Chondrocyte (in vitro differentiated cells): ENCODE measurements at regions not wholly inside any gene's neighbourhood (a gene's known extent, or its start where the extent isn't known, plus 50 kb on each side); places are given as distances from the start of the nearest gene placed in this dataset.

Experiments
- DNase-seq: peaks from one replicate; pipeline ENCODE4 v3.0.0; 2021; ENCODE audit warnings: mixed read lengths, low spot score
- H3K27ac Mint-ChIP-seq: one replicate; pipeline ENCODE4 v1.8.0; 2021; ENCODE audit warnings: mild to moderate bottlenecking, moderate library complexity, mixed read lengths; ENCODE audit not compliant: unreplicated experiment
- H3K27me3 Mint-ChIP-seq: 2 replicates; pipeline ENCODE4 v1.8.0; 2021; ENCODE audit warnings: low read depth, mixed read lengths
- H3K36me3 Mint-ChIP-seq: 2 replicates; pipeline ENCODE4 v1.8.0; 2021; ENCODE audit warnings: low read depth, mixed read lengths
- H3K4me1 Mint-ChIP-seq: 2 replicates; pipeline ENCODE4 v1.8.0; 2021; ENCODE audit warnings: low read depth, mild to moderate bottlenecking, mixed read lengths
- H3K4me3 Mint-ChIP-seq: one replicate; pipeline ENCODE4 v1.8.0; 2021; ENCODE audit warnings: mild to moderate bottlenecking, moderate library complexity, mixed read lengths; ENCODE audit not compliant: unreplicated experiment
- H3K9me3 Mint-ChIP-seq: 2 replicates; pipeline ENCODE4 v1.8.0; 2021; ENCODE audit warnings: low read depth, mixed read lengths
- TF ChIP-seq, protein P1 (sequence below): fragments of 200-600 bp; sonication (generic); IDR thresholded peaks from 2 replicates; pipeline ENCODE4 v1.5.0; 2021; ENCODE audit warnings: antibody characterized with exemption, mild to moderate bottlenecking, moderate library complexity

DNA sequence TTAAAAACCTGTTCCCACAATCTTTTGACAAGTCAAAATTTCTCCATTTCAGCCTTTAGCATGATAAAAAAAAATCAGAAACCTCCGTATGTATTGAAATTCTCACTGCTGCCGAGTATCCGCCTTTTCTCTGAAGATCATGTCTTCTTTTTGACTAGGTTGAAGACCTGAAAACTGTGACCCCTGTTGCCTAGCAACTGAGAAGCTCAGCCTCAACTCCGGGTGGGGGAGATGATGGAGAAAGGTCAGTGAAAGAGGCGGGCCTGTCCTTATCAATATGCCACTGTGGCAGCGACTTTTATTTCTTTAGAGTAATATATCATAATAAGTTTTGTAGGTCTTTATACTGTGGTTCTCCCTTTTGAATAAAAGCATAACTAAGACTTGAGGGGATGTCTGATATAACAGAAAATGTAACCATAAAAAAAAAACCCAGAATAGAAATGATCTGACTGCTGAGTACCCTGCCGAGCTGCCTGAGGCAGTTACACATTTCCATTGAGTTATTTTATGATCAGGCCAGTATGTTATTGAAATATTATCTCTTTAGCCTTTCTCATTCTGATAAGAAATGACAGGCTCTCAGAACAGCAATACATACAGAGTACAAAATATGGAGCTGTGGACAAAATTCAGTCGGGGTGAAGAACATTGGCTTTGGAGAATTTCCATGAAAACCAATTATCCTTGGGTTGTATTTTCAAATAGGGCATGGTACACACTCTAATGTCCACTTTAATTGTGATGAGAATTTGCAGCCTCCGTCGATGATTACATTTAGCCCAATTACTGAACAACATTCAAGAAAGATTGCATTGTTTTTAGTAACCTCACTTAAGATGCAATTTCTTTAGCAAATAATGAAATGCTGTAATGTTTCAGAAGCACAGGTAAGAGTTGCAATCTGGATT, 136.7 kb upstream of the EEF1E1 start:
- no peaks in the 10 kb centered on the region for H3K36me3 Mint-ChIP-seq
- TF ChIP-seq, protein P1, sequence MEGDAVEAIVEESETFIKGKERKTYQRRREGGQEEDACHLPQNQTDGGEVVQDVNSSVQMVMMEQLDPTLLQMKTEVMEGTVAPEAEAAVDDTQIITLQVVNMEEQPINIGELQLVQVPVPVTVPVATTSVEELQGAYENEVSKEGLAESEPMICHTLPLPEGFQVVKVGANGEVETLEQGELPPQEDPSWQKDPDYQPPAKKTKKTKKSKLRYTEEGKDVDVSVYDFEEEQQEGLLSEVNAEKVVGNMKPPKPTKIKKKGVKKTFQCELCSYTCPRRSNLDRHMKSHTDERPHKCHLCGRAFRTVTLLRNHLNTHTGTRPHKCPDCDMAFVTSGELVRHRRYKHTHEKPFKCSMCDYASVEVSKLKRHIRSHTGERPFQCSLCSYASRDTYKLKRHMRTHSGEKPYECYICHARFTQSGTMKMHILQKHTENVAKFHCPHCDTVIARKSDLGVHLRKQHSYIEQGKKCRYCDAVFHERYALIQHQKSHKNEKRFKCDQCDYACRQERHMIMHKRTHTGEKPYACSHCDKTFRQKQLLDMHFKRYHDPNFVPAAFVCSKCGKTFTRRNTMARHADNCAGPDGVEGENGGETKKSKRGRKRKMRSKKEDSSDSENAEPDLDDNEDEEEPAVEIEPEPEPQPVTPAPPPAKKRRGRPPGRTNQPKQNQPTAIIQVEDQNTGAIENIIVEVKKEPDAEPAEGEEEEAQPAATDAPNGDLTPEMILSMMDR = no peak
- H3K27me3 Mint-ChIP-seq = peaks cover 5% of the 10 kb centered on the region
- H3K9me3 Mint-ChIP-seq = no peaks in the 10 kb centered on the region
- no peak overlapping the region for H3K4me3 Mint-ChIP-seq
- no peak for DNase-seq
- H3K27ac Mint-ChIP-seq = no peak overlapping the region
- H3K4me1 Mint-ChIP-seq = peaks cover 8% of the 10 kb centered on the region

DNA sequence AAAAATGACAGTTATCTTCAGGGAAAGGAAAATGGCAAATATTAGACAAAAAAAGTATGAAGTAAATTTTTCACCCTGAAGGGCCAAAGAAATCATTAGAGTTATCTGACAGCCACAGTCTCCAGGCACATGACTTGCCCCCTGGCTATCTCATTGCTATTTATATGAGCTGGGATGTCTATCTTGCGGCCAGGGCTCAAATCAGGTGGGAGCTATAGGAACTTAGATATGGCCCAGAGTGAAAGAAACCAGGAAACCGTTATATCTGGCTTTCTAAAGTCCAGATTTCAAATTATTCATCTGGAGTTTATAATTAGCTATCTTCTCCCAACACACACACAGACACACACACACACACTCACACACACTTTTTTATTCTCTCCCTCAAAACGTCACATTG, 135.3 kb upstream of the EEF1E1 start:
- Mint-ChIP-seq H3K4me1 (peaks cover 4% of the 10 kb centered on the region), H3K4me3 (no peak overlapping the region), H3K9me3 (no peaks in the 10 kb centered on the region), H3K36me3 (no peaks in the 10 kb centered on the region), H3K27ac (no peak overlapping the region), H3K27me3 (peaks cover 5% of the 10 kb centered on the region)
- no peak for DNase-seq
- TF ChIP-seq, protein P1 = no peak

DNA sequence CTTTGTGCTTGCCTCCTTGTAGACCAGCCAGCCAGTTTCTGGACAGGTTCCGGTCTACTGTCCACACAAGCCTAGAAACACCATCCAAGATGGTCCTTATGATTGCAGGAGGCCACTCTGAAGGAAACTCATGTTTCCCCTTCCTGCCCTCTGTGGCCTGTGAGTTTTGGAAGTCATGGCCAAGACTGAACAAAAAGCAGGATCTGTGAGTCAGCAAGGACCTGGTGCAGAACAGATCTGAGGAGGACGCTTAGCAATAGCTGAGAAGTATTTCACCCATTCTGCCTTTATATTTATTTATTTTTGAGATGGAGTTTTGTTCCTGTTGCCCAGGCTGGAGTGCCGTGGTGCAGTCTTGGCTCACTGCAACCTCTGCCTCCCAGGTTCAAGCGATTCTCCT, 134.6 kb upstream of the EEF1E1 start:
- Mint-ChIP-seq H3K36me3 (no peaks in the 10 kb centered on the region), H3K4me1 (peaks cover 4% of the 10 kb centered on the region), H3K27ac (no peak overlapping the region), H3K27me3 (peaks cover 5% of the 10 kb centered on the region), H3K4me3 (no peak overlapping the region), H3K9me3 (no peaks in the 10 kb centered on the region)
- TF ChIP-seq, protein P1 = no peak
- DNase-seq = no peak

DNA sequence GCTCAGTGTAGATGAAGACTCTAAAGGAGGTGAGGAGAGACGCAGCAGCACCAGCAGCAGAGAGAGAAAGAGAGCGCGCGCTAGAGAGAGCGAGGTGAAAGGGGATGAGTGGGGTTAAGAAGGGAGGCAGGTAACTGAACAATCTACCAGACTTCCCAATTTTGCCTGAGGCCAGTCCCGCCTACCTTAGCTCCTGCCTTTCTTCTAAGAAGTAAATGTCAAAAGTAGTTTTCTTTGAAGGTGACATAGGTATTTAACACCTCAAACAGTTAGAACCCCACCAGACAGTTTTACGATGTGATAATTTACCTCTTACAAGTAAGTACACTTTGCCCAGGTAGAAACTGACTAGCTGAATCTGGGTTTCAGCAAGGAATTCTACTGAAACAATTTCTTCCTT, 132.0 kb upstream of the EEF1E1 start:
- TF ChIP-seq, protein P1 = no peak
- no peaks in the 10 kb centered on the region for H3K9me3 Mint-ChIP-seq
- no peak overlapping the region for H3K4me3 Mint-ChIP-seq
- H3K4me1 Mint-ChIP-seq = no peaks in the 10 kb centered on the region
- DNase-seq = no peak
- no peak overlapping the region for H3K27ac Mint-ChIP-seq
- no peaks in the 10 kb centered on the region for H3K27me3 Mint-ChIP-seq
- H3K36me3 Mint-ChIP-seq = no peaks in the 10 kb centered on the region

DNA sequence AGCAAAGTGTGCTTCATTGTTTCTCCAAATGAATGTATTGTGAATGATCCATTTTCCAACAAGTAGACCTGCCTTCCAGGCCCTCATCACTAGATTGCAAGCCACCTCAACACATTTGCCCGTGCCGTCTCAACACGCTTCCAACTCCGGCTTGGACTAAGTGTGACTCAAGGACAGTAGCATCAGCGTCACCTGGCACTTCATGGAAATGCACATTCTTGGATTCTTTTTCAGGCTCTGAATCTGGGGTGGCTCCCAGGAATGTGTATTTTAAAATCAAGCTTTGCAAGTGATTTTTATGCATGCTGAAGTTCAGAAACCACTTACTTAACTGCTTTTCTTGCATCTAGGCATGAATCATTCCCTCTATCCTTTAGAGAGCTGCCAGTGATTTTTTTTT, 129.6 kb upstream of the EEF1E1 start:
- Mint-ChIP-seq H3K9me3 (no peaks in the 10 kb centered on the region), H3K4me1 (no peaks in the 10 kb centered on the region), H3K36me3 (no peaks in the 10 kb centered on the region), H3K4me3 (no peak overlapping the region), H3K27me3 (no peaks in the 10 kb centered on the region), H3K27ac (no peak overlapping the region)
- TF ChIP-seq, protein P1 = no peak
- DNase-seq = no peak
